Mucosa of descending colon (tissue), 3 donors: ENCODE measurements at regions not wholly inside any gene's neighbourhood (a gene's known extent, or its start where the extent isn't known, plus 50 kb on each side); places are given as distances from the start of the nearest gene placed in this dataset.

ENCODE experiments used
- ATAC-seq: fragments of 200-7000 bp; cut with Tn5 transposase; one replicate; pipeline ENCODE4 v1.9.1; 2020; ENCODE audit warnings: mild to moderate bottlenecking, moderate library complexity
- DNase-seq, 3 donors: peaks; one replicate each; pipeline ENCODE4 v3.0.0-alpha.2; 2020
- H3K36me3 ChIP-seq: fragments of 200-600 bp; one replicate; pipeline ENCODE4 v1.8.0; 2021; ENCODE audit warnings: low read depth, mild to moderate bottlenecking
- H3K4me1 ChIP-seq: fragments of 200-600 bp; one replicate; pipeline ENCODE4 v1.8.0; 2021; ENCODE audit warnings: low read depth, mild to moderate bottlenecking
- H3K4me3 ChIP-seq: fragments of 200-600 bp; one replicate; pipeline ENCODE4 v1.8.0; 2021; ENCODE audit warnings: mild to moderate bottlenecking
- H3K9me3 ChIP-seq: fragments of 200-600 bp; one replicate; pipeline ENCODE4 v1.8.0; 2021; ENCODE audit warnings: mild to moderate bottlenecking
- CTCF ChIP-seq: fragments of 200-600 bp; IDR thresholded peaks from one replicate; pipeline ENCODE4 v1.8.0; 2022; ENCODE audit warnings: antibody characterized with exemption, mild to moderate bottlenecking
- intact Hi-C, 2 donors: fragments of 100-400 bp; cut with DNase I in 1 of 2; cut with micrococcal nuclease in 1 of 2; formaldehyde crosslinking; loops; one replicate each; pipeline versions ENCODE4 v1.11.0 to v1.11.1; 2022; cut with DNase I, micrococcal nuclease
- donor health status: DM: no; HTN: no; CAD: no; lungs with moderate emphysema.
- donor health status: DM: no; HTN: no; CAD: no.
- donor health status: DM: no; HTN: yes; CAD: no.

- TF ChIP-seq CTCF, result no peak
- no peaks in the 10 kb centered on the region for H3K9me3 ChIP-seq
- no peak for DNase-seq
- intact Hi-C loops, result no loop called here
- no peak for ATAC-seq
- no peaks in the 10 kb centered on the region for H3K4me1 ChIP-seq
- H3K36me3 ChIP-seq, result no peaks in the 10 kb centered on the region
- H3K4me3 ChIP-seq, result no peak overlapping the region
These were observed 62.5 kb upstream of the TMEM132D start for GRCh38 chr12:129966146-129966995.

- no peak for TF ChIP-seq CTCF
- Histone ChIP-seq H3K4me1 (no peaks in the 10 kb centered on the region), H3K9me3 (no peaks in the 10 kb centered on the region), H3K4me3 (no peak overlapping the region), H3K36me3 (no peaks in the 10 kb centered on the region)
- intact Hi-C loops, result no loop called here
- ATAC-seq (no peak), DNase-seq (no peak)
These were observed 67.9 kb upstream of the TMEM132D start for GRCh38 chr12:129971721-129972120.

DNA sequence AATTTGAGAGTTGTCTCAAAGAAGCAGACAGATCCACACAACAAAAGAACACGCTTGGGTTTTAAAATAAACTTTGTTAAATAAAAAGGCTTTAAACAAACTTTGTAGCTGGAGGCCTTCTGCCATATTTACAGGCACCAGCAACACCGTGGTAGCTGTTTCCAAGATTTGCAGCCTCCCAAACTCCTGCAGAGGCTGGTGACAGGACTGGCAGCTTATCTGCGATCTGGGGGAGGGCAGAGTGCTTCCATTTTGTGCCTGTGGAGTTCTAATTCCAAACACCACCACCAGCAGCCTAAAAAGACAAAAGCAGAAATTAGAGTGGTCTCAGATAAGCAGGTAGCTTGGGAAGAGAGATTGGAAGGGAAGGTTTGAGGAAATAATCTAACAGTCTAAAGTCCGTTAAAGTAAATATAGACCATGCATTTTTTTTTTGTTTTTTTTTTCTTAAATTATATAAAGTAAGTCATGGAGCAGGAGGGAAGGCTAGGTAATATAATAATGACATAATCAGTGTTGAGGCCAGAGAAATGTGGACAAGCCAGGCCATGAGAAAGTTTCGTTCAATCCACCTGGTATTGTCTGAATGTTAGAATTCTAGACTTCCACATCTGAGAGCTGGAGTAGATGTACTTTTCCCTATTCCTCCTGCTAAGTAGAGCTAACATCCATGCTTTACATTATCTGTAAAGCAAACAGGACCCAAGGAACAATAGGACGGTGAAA lies 69.6 kb upstream of the TMEM132D start:
- no peak for ATAC-seq
- intact Hi-C loops, result no loop called here
- no peak overlapping the region for H3K4me3 ChIP-seq

GRCh38 chr12:129984106-129984505 lies 80.3 kb upstream of the TMEM132D start:
- H3K36me3 ChIP-seq, result no peaks in the 10 kb centered on the region
- no peak overlapping the region for H3K4me3 ChIP-seq
- DNase-seq, result no peak
- TF ChIP-seq CTCF, result no peak
- H3K9me3 ChIP-seq, result no peaks in the 10 kb centered on the region
- intact Hi-C loops, result no loop called here
- no peak for ATAC-seq
- H3K4me1 ChIP-seq, result no peaks in the 10 kb centered on the region

More for the DNA sequence above, 69.6 kb upstream of the TMEM132D start:
- no peak for DNase-seq
- Histone ChIP-seq H3K36me3 (no peaks in the 10 kb centered on the region), H3K4me1 (no peaks in the 10 kb centered on the region), H3K9me3 (no peaks in the 10 kb centered on the region)
- no peak for TF ChIP-seq CTCF

- Histone ChIP-seq H3K4me3 (no peak overlapping the region), H3K9me3 (no peaks in the 10 kb centered on the region), H3K4me1 (no peaks in the 10 kb centered on the region), H3K36me3 (no peaks in the 10 kb centered on the region)
- intact Hi-C loops, result no loop called here
- ATAC-seq, result no peak
- no peak for DNase-seq
- TF ChIP-seq CTCF, result no peak
These were observed 84.0 kb upstream of the TMEM132D start for GRCh38 chr12:129987841-129988240.
